Ovary (tissue), 3 donors: ENCODE measurements at regions not wholly inside any gene's neighbourhood (a gene's known extent, or its start where the extent isn't known, plus 50 kb on each side); places are given as distances from the start of the nearest gene placed in this dataset.

Experiments used
- CTCF ChIP-seq, 3 donors: fragments of 450-650 bp in 2 of 3; fragments of 200-600 bp in 1 of 3; IDR thresholded peaks; one replicate each; pipeline versions ENCODE4 v1.5.1 to v1.8.0; 2016 to 2022; ENCODE audit warnings: antibody characterized with exemption in 3 of 3, mild to moderate bottlenecking in 1 of 3
- POLR2A ChIP-seq: fragments of 450-650 bp; IDR thresholded peaks from one replicate; pipeline ENCODE4 v1.6.1; 2017; ENCODE audit warnings: antibody characterized with exemption, mild to moderate bottlenecking, moderate library complexity
- donor health status: DM: no; HTN: no; CAD: no.

- TF ChIP-seq CTCF (IDR thresholded peaks at IDR 0.05) (no peak), POLR2A (no peak)
These were observed 496.5 kb downstream of the EPM2A start for GRCh38 chr6:145238787-145239186.
